Left renal pelvis (tissue), 4 donors: ENCODE measurements at regions not wholly inside any gene's neighbourhood (a gene's known extent, or its start where the extent isn't known, plus 50 kb on each side); places are given as distances from the start of the nearest gene placed in this dataset.

Experiments used
- DNase-seq, 4 donors: peaks; one replicate each; pipeline ENCODE4 v3.0.0-alpha.2; 2013; ENCODE audit warnings: low read depth in 4 of 4, low spot score in 3 of 4

- DNase-seq, result no peak
Measured at GRCh38 chr20:60804918-60805630, 447.0 kb upstream of the CDH4 start.

- no peak for DNase-seq
Measured at GRCh38 chr20:60806354-60806753, 445.7 kb upstream of the CDH4 start.

GRCh38 chr20:60806824-60807223, 445.2 kb upstream of the CDH4 start:
- DNase-seq, result no peak

GRCh38 chr20:60808003-60808672, 443.9 kb upstream of the CDH4 start:
- no peak for DNase-seq

GRCh38 chr20:60808701-60809100, 443.4 kb upstream of the CDH4 start:
- no peak for DNase-seq

GRCh38 chr20:60810561-60810960, 441.5 kb upstream of the CDH4 start:
- DNase-seq, result no peak

GRCh38 chr20:60812561-60812960, 439.5 kb upstream of the CDH4 start:
- no peak for DNase-seq

GRCh38 chr20:60813066-60813465, 439.0 kb upstream of the CDH4 start:
- DNase-seq, result no peak

GRCh38 chr20:60815656-60816055, 436.4 kb upstream of the CDH4 start:
- no peak for DNase-seq

GRCh38 chr20:60816901-60817300, 435.2 kb upstream of the CDH4 start:
- no peak for DNase-seq

GRCh38 chr20:60817891-60818290, 434.2 kb upstream of the CDH4 start:
- peak in 1 of 4 donors; percentile 24 for DNase-seq

- no peak for DNase-seq
Measured at GRCh38 chr20:60819511-60819910, 432.6 kb upstream of the CDH4 start.

- no peak for DNase-seq
Measured at GRCh38 chr20:60820149-60820548, 431.9 kb upstream of the CDH4 start.

- DNase-seq, result no peak
Measured at GRCh38 chr20:60820918-60821317, 431.1 kb upstream of the CDH4 start.

GRCh38 chr20:60822699-60823607, 429.1 kb upstream of the CDH4 start:
- DNase-seq, result no peak

GRCh38 chr20:60835876-60836275, 416.2 kb upstream of the CDH4 start:
- DNase-seq, result no peak

GRCh38 chr20:60837173-60837770, 414.8 kb upstream of the CDH4 start:
- DNase-seq, result no peak

- no peak for DNase-seq
Measured at GRCh38 chr20:60838297-60838696, 413.8 kb upstream of the CDH4 start.

GRCh38 chr20:60840971-60841370, 411.1 kb upstream of the CDH4 start:
- DNase-seq, result no peak

GRCh38 chr20:60845146-60845545, 406.9 kb upstream of the CDH4 start:
- DNase-seq, result no peak
